Colonic mucosa (tissue), 4 donors: ENCODE measurements at regions not wholly inside any gene's neighbourhood (a gene's known extent, or its start where the extent isn't known, plus 50 kb on each side); places are given as distances from the start of the nearest gene placed in this dataset.

Experiments used
- DNase-seq: peaks from one replicate; pipeline ENCODE4 v3.0.0-alpha.2; 2020
- H3K27ac ChIP-seq: fragments of 200-600 bp; one replicate; pipeline ENCODE4 v1.8.0; 2021
- H3K27me3 ChIP-seq: fragments of 200-600 bp; one replicate; pipeline ENCODE4 v1.8.0; 2021
- H3K36me3 ChIP-seq: fragments of 200-600 bp; one replicate; pipeline ENCODE4 v1.8.0; 2021
- H3K4me1 ChIP-seq: fragments of 200-600 bp; one replicate; pipeline ENCODE4 v1.8.0; 2021; ENCODE audit warnings: mild to moderate bottlenecking
- H3K4me3 ChIP-seq: fragments of 200-600 bp; one replicate; pipeline ENCODE4 v1.8.0; 2021
- H3K9ac ChIP-seq, 2 donors: one replicate each; pipeline ENCODE4 v1.7.0; 2013; ENCODE audit warnings: control low read depth in 2 of 2, low read depth in 2 of 2, low read length in 2 of 2
- H3K9me3 ChIP-seq: fragments of 200-600 bp; one replicate; pipeline ENCODE4 v1.8.0; 2021
- intact Hi-C: fragments of 100-400 bp; cut with DNase I; formaldehyde crosslinking; loops from one replicate; pipeline ENCODE4 v1.14.1; 2022
- TF ChIP-seq, protein P1 (sequence below): fragments of 200-600 bp; IDR thresholded peaks from one replicate; pipeline ENCODE4 v1.8.0; 2022; ENCODE audit warnings: antibody characterized with exemption, mild to moderate bottlenecking
- donor health status: healthy.
- donor health status: DM: no; HTN: no; CAD: no.
- donor health status: DM: no; HTN: no; CAD: no.

DNA sequence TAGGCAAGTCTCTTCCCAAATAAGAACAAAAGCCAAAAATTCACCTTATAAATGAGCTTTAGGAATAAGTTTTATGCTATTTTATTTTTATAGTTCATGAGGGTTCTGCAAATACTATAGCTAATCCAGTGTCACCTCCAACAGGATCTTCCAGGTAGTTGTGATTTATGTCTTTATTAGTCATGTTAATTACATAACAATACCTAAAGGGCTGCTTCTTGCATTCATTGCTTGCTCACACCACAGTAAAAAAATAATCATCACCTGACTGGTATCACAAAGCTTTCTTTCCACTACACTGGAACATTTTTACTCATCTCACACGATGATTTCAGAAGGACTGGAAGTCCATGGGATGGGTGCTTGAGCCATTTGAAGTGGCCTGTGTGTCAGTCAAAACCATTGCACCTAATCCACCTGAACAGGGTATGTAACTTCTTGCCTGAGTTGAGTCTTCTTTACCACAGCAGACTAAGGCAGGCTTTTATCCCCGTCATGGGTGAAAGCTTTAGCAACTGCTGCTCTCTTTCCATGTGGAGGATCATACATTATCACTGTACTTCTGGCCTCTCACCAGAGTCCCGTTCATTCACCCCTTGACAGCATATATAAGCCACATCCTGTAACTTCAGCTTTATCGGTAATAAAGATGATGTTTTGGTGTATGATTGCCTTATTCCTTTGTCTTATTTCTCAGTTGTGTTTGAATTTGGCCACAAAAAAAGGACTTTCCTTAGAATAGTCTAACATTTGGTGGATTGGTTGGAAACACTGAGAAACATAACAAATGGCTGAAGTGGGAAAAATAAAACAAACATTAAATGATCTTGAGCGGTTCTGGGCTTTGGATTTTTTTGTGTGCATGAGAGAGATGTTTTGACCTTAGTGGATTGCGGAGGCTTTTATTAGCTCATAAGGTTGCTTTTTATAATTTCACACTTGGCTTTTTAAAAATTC, 382.6 kb upstream of the THBS1 start:
- no peak for DNase-seq
- H3K36me3 ChIP-seq: no peaks in the 10 kb centered on the region
- H3K27ac ChIP-seq: no peak overlapping the region
- no peak overlapping the region for H3K9ac ChIP-seq
- TF ChIP-seq, protein P1, sequence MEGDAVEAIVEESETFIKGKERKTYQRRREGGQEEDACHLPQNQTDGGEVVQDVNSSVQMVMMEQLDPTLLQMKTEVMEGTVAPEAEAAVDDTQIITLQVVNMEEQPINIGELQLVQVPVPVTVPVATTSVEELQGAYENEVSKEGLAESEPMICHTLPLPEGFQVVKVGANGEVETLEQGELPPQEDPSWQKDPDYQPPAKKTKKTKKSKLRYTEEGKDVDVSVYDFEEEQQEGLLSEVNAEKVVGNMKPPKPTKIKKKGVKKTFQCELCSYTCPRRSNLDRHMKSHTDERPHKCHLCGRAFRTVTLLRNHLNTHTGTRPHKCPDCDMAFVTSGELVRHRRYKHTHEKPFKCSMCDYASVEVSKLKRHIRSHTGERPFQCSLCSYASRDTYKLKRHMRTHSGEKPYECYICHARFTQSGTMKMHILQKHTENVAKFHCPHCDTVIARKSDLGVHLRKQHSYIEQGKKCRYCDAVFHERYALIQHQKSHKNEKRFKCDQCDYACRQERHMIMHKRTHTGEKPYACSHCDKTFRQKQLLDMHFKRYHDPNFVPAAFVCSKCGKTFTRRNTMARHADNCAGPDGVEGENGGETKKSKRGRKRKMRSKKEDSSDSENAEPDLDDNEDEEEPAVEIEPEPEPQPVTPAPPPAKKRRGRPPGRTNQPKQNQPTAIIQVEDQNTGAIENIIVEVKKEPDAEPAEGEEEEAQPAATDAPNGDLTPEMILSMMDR: no peak
- no peaks in the 10 kb centered on the region for H3K4me1 ChIP-seq
- H3K9me3 ChIP-seq: no peaks in the 10 kb centered on the region
- H3K4me3 ChIP-seq: no peak overlapping the region
- no peaks in the 10 kb centered on the region for H3K27me3 ChIP-seq
- intact Hi-C loops: no loop called here

DNA sequence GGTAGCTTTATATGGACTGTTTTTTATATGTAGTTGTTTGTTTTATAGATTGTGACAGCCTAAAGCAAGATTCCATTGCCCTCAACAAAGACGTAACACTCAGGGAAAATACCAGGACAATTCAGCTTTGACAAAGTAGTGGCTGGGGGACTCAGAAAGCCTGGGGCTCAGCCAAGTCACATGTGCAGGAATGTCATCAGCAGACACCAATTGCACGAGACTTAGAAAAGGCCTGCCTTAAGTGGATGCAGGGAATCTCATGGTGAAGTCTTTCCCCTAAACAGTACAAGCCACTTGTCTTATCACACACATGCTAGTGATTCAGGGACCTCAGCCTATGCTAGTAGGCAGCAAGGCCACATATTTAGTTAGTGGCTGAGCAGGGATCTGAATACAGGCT, 381.8 kb upstream of the THBS1 start:
- Histone ChIP-seq H3K9me3 (no peaks in the 10 kb centered on the region), H3K4me3 (no peak overlapping the region), H3K27ac (no peak overlapping the region), H3K9ac (no peak overlapping the region), H3K36me3 (no peaks in the 10 kb centered on the region), H3K4me1 (no peaks in the 10 kb centered on the region), H3K27me3 (no peaks in the 10 kb centered on the region)
- DNase-seq: no peak
- intact Hi-C loops: no loop called here
- TF ChIP-seq, protein P1: no peak

DNA sequence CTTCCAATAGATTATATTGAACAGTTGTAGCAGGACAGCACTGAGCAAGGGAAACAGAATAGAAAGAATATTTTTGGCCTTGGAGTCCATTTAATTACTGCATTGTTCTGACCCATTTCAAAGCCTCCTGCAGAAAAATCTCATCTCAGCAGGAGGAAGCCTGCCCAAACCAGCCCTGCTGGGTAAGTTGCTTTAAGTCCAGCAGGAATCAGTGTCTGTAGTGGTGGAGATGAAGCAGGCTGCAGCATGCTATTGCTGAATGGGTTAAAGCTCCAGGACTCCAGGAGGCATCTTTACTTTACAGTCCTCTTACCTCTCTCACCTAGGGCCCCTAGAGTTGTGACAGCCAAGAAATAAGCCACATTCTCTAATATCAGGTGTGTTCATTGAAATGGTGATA, 380.3 kb upstream of the THBS1 start:
- H3K4me1 ChIP-seq: no peaks in the 10 kb centered on the region
- no peaks in the 10 kb centered on the region for H3K36me3 ChIP-seq
- H3K27me3 ChIP-seq: no peaks in the 10 kb centered on the region
- no peak for DNase-seq
- H3K9me3 ChIP-seq: no peaks in the 10 kb centered on the region
- no peak overlapping the region for H3K27ac ChIP-seq
- H3K9ac ChIP-seq: no peak overlapping the region
- intact Hi-C loops: no loop called here
- TF ChIP-seq, protein P1: no peak
- H3K4me3 ChIP-seq: no peak overlapping the region

DNA sequence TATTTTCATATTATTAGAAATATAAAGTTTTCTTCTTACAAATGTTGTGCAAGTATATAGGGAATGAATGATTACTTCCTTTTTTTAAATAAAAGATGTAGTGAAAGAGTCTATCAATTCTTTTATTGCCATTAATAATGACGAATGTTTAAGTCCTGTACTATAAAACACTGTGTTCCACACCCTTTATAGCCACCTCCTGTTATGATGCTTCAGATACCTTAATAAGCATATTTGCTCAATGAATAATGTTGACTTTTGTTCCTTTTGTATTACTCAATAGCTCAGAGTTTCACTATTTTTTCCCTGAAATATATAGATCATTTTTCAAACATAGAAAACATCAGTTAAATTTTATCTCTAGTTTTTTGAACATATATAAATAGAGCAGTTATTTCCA, 378.2 kb upstream of the THBS1 start:
- no peaks in the 10 kb centered on the region for H3K4me1 ChIP-seq
- H3K27ac ChIP-seq: no peak overlapping the region
- no peak overlapping the region for H3K9ac ChIP-seq
- H3K4me3 ChIP-seq: no peak overlapping the region
- no peaks in the 10 kb centered on the region for H3K9me3 ChIP-seq
- DNase-seq: no peak
- TF ChIP-seq, protein P1: no peak
- H3K27me3 ChIP-seq: no peaks in the 10 kb centered on the region
- H3K36me3 ChIP-seq: no peaks in the 10 kb centered on the region
- intact Hi-C loops: no loop called here

DNA sequence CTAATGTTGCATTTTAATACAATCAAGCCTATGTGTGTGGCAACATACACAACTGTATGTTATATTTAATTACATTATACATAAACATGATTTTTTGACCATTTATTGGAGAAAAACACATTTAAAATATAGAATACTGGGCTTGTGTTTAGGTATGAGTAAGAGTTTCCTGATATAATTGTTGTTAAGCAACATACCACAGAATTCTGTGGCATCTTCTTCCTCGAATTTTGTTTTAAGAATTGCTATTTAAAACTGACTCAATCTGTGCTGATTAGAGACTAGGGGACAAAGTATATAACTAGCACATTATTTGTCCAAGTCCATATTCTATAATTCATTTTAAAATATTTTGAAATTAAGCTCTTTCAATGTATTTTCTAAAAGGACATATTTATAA, 376.8 kb upstream of the THBS1 start:
- DNase-seq: no peak
- no peak overlapping the region for H3K9ac ChIP-seq
- H3K36me3 ChIP-seq: no peaks in the 10 kb centered on the region
- H3K4me3 ChIP-seq: no peak overlapping the region
- no peaks in the 10 kb centered on the region for H3K4me1 ChIP-seq
- intact Hi-C loops: no loop called here
- TF ChIP-seq, protein P1: no peak
- no peaks in the 10 kb centered on the region for H3K27me3 ChIP-seq
- H3K27ac ChIP-seq: no peak overlapping the region
- no peaks in the 10 kb centered on the region for H3K9me3 ChIP-seq
